ENCODE measurements at regions not wholly inside any gene's neighbourhood (a gene's known extent, or its start where the extent isn't known, plus 50 kb on each side); places are given as distances from the start of the nearest gene placed in this dataset.

- no peaks in the 10 kb centered on the region for H3K36me3 ChIP-seq
- H3K27ac ChIP-seq, result no peak overlapping the region
- DNase-seq, result no peak
- peaks cover 71% of the 10 kb centered on the region for H3K27me3 ChIP-seq (ENCODE audit: insufficient read depth, low read depth, severe bottlenecking)
- no peaks in the 10 kb centered on the region for H3K9me3 ChIP-seq (ENCODE audit: severe bottlenecking)
- no peak for TF ChIP-seq CTCF (IDR thresholded peaks at IDR 0.05; ENCODE audit: low read depth, low read length)
- no peak overlapping the region for H3K4me3 ChIP-seq (ENCODE audit: low read depth, low read length)
Observed at GRCh38 chr20:60352596-60352995, 394.4 kb downstream of the CDH26 start.

- Histone ChIP-seq H3K36me3 (no peaks in the 10 kb centered on the region), H3K27ac (no peak overlapping the region), H3K4me3 (ENCODE audit: low read depth, low read length) (no peak overlapping the region), H3K9me3 (ENCODE audit: severe bottlenecking) (no peaks in the 10 kb centered on the region), H3K27me3 (ENCODE audit: insufficient read depth, low read depth, severe bottlenecking) (peaks cover 71% of the 10 kb centered on the region)
- TF ChIP-seq CTCF (IDR thresholded peaks at IDR 0.05; ENCODE audit: low read depth, low read length), result no peak
- DNase-seq, result no peak
Observed at GRCh38 chr20:60354024-60354580, 395.9 kb downstream of the CDH26 start.

- TF ChIP-seq CTCF (IDR thresholded peaks at IDR 0.05; ENCODE audit: low read depth, low read length), result no peak
- Histone ChIP-seq H3K4me3 (ENCODE audit: low read depth, low read length) (no peak overlapping the region), H3K27ac (no peak overlapping the region), H3K36me3 (no peaks in the 10 kb centered on the region), H3K9me3 (ENCODE audit: severe bottlenecking) (no peaks in the 10 kb centered on the region), H3K27me3 (ENCODE audit: insufficient read depth, low read depth, severe bottlenecking) (peaks cover 77% of the 10 kb centered on the region)
- DNase-seq, result no peak
Observed at GRCh38 chr20:60358101-60358500, 399.9 kb downstream of the CDH26 start.

- DNase-seq, result no peak
- Histone ChIP-seq H3K4me3 (ENCODE audit: low read depth, low read length) (no peak overlapping the region), H3K27ac (no peak overlapping the region), H3K9me3 (ENCODE audit: severe bottlenecking) (no peaks in the 10 kb centered on the region), H3K36me3 (no peaks in the 10 kb centered on the region), H3K27me3 (ENCODE audit: insufficient read depth, low read depth, severe bottlenecking) (peaks cover 79% of the 10 kb centered on the region)
- no peak for TF ChIP-seq CTCF (IDR thresholded peaks at IDR 0.05; ENCODE audit: low read depth, low read length)
Observed at GRCh38 chr20:60359010-60359409, 400.8 kb downstream of the CDH26 start.

GRCh38 chr20:60361761-60362395 lies 403.7 kb downstream of the CDH26 start:
- DNase-seq, result no peak
- Histone ChIP-seq H3K27me3 (ENCODE audit: insufficient read depth, low read depth, severe bottlenecking) (peaks cover 91% of the 10 kb centered on the region), H3K4me3 (ENCODE audit: low read depth, low read length) (no peak overlapping the region), H3K27ac (no peak overlapping the region), H3K9me3 (ENCODE audit: severe bottlenecking) (no peaks in the 10 kb centered on the region), H3K36me3 (no peaks in the 10 kb centered on the region)
- TF ChIP-seq CTCF (IDR thresholded peaks at IDR 0.05; ENCODE audit: low read depth, low read length), result no peak

- Histone ChIP-seq H3K36me3 (no peaks in the 10 kb centered on the region), H3K4me3 (ENCODE audit: low read depth, low read length) (no peak overlapping the region), H3K27me3 (ENCODE audit: insufficient read depth, low read depth, severe bottlenecking) (peaks cover 89% of the 10 kb centered on the region), H3K27ac (no peak overlapping the region), H3K9me3 (ENCODE audit: severe bottlenecking) (no peaks in the 10 kb centered on the region)
- no peak for TF ChIP-seq CTCF (IDR thresholded peaks at IDR 0.05; ENCODE audit: low read depth, low read length)
- DNase-seq, result no peak
Observed at GRCh38 chr20:60362531-60362930, 404.3 kb downstream of the CDH26 start.

All from WERI-Rb-1 (cell line).